MM.1S (cell line): ENCODE measurements at regions not wholly inside any gene's neighbourhood (a gene's known extent, or its start where the extent isn't known, plus 50 kb on each side); places are given as distances from the start of the nearest gene placed in this dataset.

Source experiments
- EZH2phosphoT487 ChIP-seq: fragments of 300-600 bp; sonication (generic); IDR thresholded peaks from 2 replicates; pipeline ENCODE4 v1.6.1; 2018; ENCODE audit warnings: antibody characterized with exemption, low read length
- TF ChIP-seq, protein P1 (sequence below): fragments of 300-600 bp; sonication (generic); IDR thresholded peaks from 2 replicates; pipeline ENCODE4 v1.5.1; 2016; ENCODE audit warnings: antibody characterized with exemption, low read length, mixed read lengths

DNA sequence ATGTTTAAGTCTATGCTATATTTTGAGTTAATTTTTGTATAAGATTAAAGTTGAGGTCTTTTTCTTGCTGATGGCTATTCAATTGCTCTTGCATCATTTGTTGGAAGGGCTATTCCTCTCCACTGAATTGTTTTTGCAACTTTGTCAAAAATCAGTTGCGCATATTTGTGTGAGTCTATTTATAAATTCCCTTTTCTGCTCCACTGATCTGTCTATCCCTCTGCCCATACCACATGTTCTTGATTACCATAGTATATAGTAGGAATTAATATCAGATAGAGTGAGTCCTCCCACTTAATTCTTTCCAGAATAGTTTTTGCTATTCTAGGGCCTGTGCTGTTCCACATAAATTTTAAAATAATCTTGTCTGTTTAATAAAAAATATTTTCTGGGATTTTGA is 152.4 kb upstream of the ADCY1 start:
- TF ChIP-seq, protein P1, sequence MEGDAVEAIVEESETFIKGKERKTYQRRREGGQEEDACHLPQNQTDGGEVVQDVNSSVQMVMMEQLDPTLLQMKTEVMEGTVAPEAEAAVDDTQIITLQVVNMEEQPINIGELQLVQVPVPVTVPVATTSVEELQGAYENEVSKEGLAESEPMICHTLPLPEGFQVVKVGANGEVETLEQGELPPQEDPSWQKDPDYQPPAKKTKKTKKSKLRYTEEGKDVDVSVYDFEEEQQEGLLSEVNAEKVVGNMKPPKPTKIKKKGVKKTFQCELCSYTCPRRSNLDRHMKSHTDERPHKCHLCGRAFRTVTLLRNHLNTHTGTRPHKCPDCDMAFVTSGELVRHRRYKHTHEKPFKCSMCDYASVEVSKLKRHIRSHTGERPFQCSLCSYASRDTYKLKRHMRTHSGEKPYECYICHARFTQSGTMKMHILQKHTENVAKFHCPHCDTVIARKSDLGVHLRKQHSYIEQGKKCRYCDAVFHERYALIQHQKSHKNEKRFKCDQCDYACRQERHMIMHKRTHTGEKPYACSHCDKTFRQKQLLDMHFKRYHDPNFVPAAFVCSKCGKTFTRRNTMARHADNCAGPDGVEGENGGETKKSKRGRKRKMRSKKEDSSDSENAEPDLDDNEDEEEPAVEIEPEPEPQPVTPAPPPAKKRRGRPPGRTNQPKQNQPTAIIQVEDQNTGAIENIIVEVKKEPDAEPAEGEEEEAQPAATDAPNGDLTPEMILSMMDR = no peak
- no peak for TF ChIP-seq EZH2phosphoT487
